H1 (cell line): ENCODE measurements at regions not wholly inside any gene's neighbourhood (a gene's known extent, or its start where the extent isn't known, plus 50 kb on each side); places are given as distances from the start of the nearest gene placed in this dataset.

Experiments used
- CTCF ChIA-PET: fragments of 300-600 bp; sonication (Branson Sonifier 250); formaldehyde crosslinking; loops from one replicate; lab custom pipeline; 2021; ENCODE audit not compliant: partially characterized antibody; lab: Charles Lee
- POLR2A ChIA-PET: fragments of 300-600 bp; sonication (Branson Sonifier 250); formaldehyde crosslinking; loops from one replicate; lab custom pipeline; 2021; ENCODE audit warnings: inconsistent platforms; ENCODE audit not compliant: partially characterized antibody; lab: Charles Lee
- DNase-seq, 2 experiments: peaks; one replicate each; pipeline versions ENCODE4 v3.0.0 to v3.0.0-alpha.2; 2010 to 2022; ENCODE audit warnings: low spot score in 2 of 2, low read depth in 1 of 2, mixed read lengths in 1 of 2
- FAIRE-seq: peaks from 2 replicates; lab custom pipeline; 2011; peaks lifted over from hg19 to GRCh38; lab: Jason Lieb, UNC
- H2AFZ ChIP-seq: 2 replicates; pipeline ENCODE4 v1.8.1; 2012; ENCODE audit warnings: low read length, inconsistent platforms
- H2AK5ac ChIP-seq: 2 replicates; pipeline ENCODE4 v1.6.1; 2013; ENCODE audit warnings: low read depth, low read length
- H2BK120ac ChIP-seq: replicated peaks from 2 replicates; pipeline ENCODE3; 2013; ENCODE audit warnings: low read depth, low read length, inconsistent platforms
- H2BK12ac ChIP-seq: 2 replicates; pipeline ENCODE4 v1.6.1; 2013; ENCODE audit warnings: low read depth, low read length
- H2BK15ac ChIP-seq: 2 replicates; pipeline ENCODE4 v1.6.1; 2013; ENCODE audit warnings: low read length
- H2BK20ac ChIP-seq: 2 replicates; pipeline ENCODE4 v1.6.1; 2013; ENCODE audit warnings: low read length
- H2BK5ac ChIP-seq: 2 replicates; pipeline ENCODE4 v1.6.1; 2013; ENCODE audit warnings: low read depth, low read length
- H3K14ac ChIP-seq: 2 replicates; pipeline ENCODE4 v1.6.1; 2013; ENCODE audit warnings: inconsistent platforms; ENCODE audit not compliant: insufficient read length
- H3K18ac ChIP-seq: 2 replicates; pipeline ENCODE4 v1.6.1; 2013; ENCODE audit warnings: low read length; ENCODE audit errors: extremely low read depth
- H3K23ac ChIP-seq: 2 replicates; pipeline ENCODE4 v1.6.1; 2013; ENCODE audit warnings: inconsistent platforms; ENCODE audit not compliant: insufficient read length
- H3K23me2 ChIP-seq: 2 replicates; pipeline ENCODE4 v1.6.1; 2013; ENCODE audit warnings: low read depth, low read length
- H3K27ac ChIP-seq: 2 replicates; pipeline ENCODE4 v1.6.1; 2011; ENCODE audit warnings: low read depth, low read length, inconsistent platforms
- H3K27me3 ChIP-seq, 4 experiments: replicated peaks in 1 of 4; 1 replicate in 1 of 4; 2 replicates in 3 of 4; pipeline versions ENCODE4 v1.6.1 to v1.8.1; 2011 to 2013; ENCODE audit warnings: low read length in 3 of 4, mild to moderate bottlenecking in 3 of 4, inconsistent platforms in 2 of 4, mixed read lengths in 2 of 4, moderate library complexity in 1 of 4; ENCODE audit not compliant: control insufficient read depth in 3 of 4, insufficient read depth in 3 of 4; ENCODE audit errors: extremely low read depth in 1 of 4
- H3K36me3 ChIP-seq, 4 experiments: 2 replicates each; pipeline versions ENCODE4 v1.6.1 to v1.8.1; 2011 to 2013; ENCODE audit warnings: mild to moderate bottlenecking in 4 of 4, low read length in 3 of 4, moderate library complexity in 2 of 4, control low read depth in 1 of 4, inconsistent platforms in 1 of 4; ENCODE audit not compliant: insufficient read depth in 4 of 4, control insufficient read depth in 2 of 4
- H3K4ac ChIP-seq: replicated peaks from 2 replicates; pipeline ENCODE3; 2013; ENCODE audit warnings: low read length, low read depth, mixed read lengths, inconsistent platforms; ENCODE audit not compliant: insufficient read length
- H3K4me1 ChIP-seq, 4 experiments: replicated peaks in 1 of 4; 1 replicate in 1 of 4; 2 replicates in 3 of 4; pipeline versions ENCODE4 v1.6.1 to v1.8.1; 2011 to 2013; ENCODE audit warnings: low read length in 3 of 4, inconsistent platforms in 2 of 4, mixed read lengths in 1 of 4; ENCODE audit not compliant: insufficient read depth in 4 of 4, control insufficient read depth in 3 of 4
- H3K4me2 ChIP-seq, 2 experiments: 2 replicates each; pipeline versions ENCODE4 v1.6.1 to v1.8.1; 2011 to 2013; ENCODE audit warnings: low read depth in 2 of 2, low read length in 2 of 2, control low read depth in 1 of 2, inconsistent platforms in 1 of 2, mild to moderate bottlenecking in 1 of 2; ENCODE audit not compliant: insufficient read depth in 1 of 2
- H3K4me3 ChIP-seq, 4 experiments: fragments of 200-600, 300-600 bp in 1 of 4; sonication (generic), shearing (Covaris generic), sonication (Bioruptor Twin) in 1 of 4; 2 replicates each; pipeline versions ENCODE4 v1.5.1 to v1.8.1; 2011 to 2016; ENCODE audit warnings: low read length in 4 of 4, low read depth in 3 of 4, control low read depth in 2 of 4, inconsistent platforms in 2 of 4, mild to moderate bottlenecking in 2 of 4, mixed read lengths in 1 of 4, moderate library complexity in 1 of 4; ENCODE audit not compliant: insufficient read depth in 2 of 4; ENCODE audit errors: extremely low read depth in 1 of 4
- H3K56ac ChIP-seq: replicated peaks from 2 replicates; pipeline ENCODE3; 2013; ENCODE audit warnings: low read depth, mild to moderate bottlenecking, mixed read lengths, low read length, inconsistent platforms; ENCODE audit not compliant: insufficient read length
- H3K79me1 ChIP-seq: 2 replicates; pipeline ENCODE4 v1.6.1; 2013; ENCODE audit warnings: low read depth, low read length, control low read depth
- H3K79me2 ChIP-seq, 2 experiments: 2 replicates each; pipeline versions ENCODE4 v1.6.1 to v1.8.1; 2012 to 2013; ENCODE audit warnings: low read length in 2 of 2, mild to moderate bottlenecking in 2 of 2, inconsistent platforms in 1 of 2; ENCODE audit not compliant: insufficient read depth in 2 of 2, control insufficient read depth in 1 of 2
- H3K9ac ChIP-seq, 4 experiments: replicated peaks in 1 of 4; 1 replicate in 1 of 4; 2 replicates in 3 of 4; pipeline versions ENCODE4 v1.6.1 to v1.8.1; 2011 to 2013; ENCODE audit warnings: low read depth in 3 of 4, low read length in 3 of 4, control low read depth in 2 of 4, mild to moderate bottlenecking in 2 of 4, moderate library complexity in 2 of 4, inconsistent platforms in 1 of 4; ENCODE audit errors: extremely low read depth in 1 of 4
- H3K9me3 ChIP-seq, 2 experiments: 2 replicates each; pipeline versions ENCODE4 v1.6.1 to v1.8.1; 2012 to 2013; ENCODE audit warnings: mild to moderate bottlenecking in 2 of 2, moderate library complexity in 2 of 2, control low read depth in 1 of 2, inconsistent platforms in 1 of 2, low read depth in 1 of 2, low read length in 1 of 2, mixed read lengths in 1 of 2; ENCODE audit not compliant: insufficient read depth in 2 of 2
- H4K20me1 ChIP-seq, 2 experiments: replicated peaks in 1 of 2; 2 replicates each; pipeline versions ENCODE3 to v1.8.1; 2011 to 2013; ENCODE audit warnings: inconsistent platforms in 2 of 2, low read length in 2 of 2, mild to moderate bottlenecking in 1 of 2; ENCODE audit not compliant: insufficient read depth in 2 of 2, control insufficient read depth in 1 of 2
- H4K5ac ChIP-seq: 2 replicates; pipeline ENCODE4 v1.6.1; 2013; ENCODE audit warnings: low read length, low read depth, mixed read lengths, inconsistent platforms; ENCODE audit not compliant: insufficient read length
- H4K8ac ChIP-seq: 2 replicates; pipeline ENCODE4 v1.8.0; 2013; ENCODE audit warnings: mild to moderate bottlenecking, moderate library complexity, low read length, inconsistent platforms; ENCODE audit not compliant: insufficient read depth; ENCODE audit errors: extremely low read depth
- H4K91ac ChIP-seq: replicated peaks from 2 replicates; pipeline ENCODE3; 2013; ENCODE audit warnings: low read length, mixed read lengths, inconsistent platforms; ENCODE audit not compliant: insufficient read length
- BRCA1 ChIP-seq: IDR thresholded peaks from 2 replicates; pipeline ENCODE4 v1.6.1; 2012; ENCODE audit warnings: low read depth, low read length, improper control_type of control experiment
- POLR2AphosphoS5 ChIP-seq: IDR thresholded peaks from 2 replicates; pipeline ENCODE4 v1.6.1; 2011; ENCODE audit warnings: low read depth, low read length
- RAD21 ChIP-seq, 2 experiments: IDR thresholded peaks in 1 of 2; conservative IDR thresholded peaks in 1 of 2; 2 replicates each; pipeline ENCODE4 v1.6.1; 2011; ENCODE audit warnings: low read depth in 2 of 2, low read length in 2 of 2, improper control_type of control experiment in 1 of 2, inconsistent platforms in 1 of 2, mild to moderate bottlenecking in 1 of 2, moderate library complexity in 1 of 2
- RBBP5 ChIP-seq: IDR thresholded peaks from 2 replicates; pipeline ENCODE4 v1.7.1; 2012; ENCODE audit warnings: low read depth, mild to moderate bottlenecking, inconsistent platforms, low read length, moderate library complexity, borderline replicate concordance
- TAF7 ChIP-seq: optimal IDR thresholded peaks from 2 replicates; pipeline ENCODE3; 2011; ENCODE audit warnings: low read depth, mild to moderate bottlenecking, inconsistent platforms, low read length, moderate library complexity, borderline replicate concordance
- TEAD4 ChIP-seq: IDR thresholded peaks from 2 replicates; pipeline ENCODE4 v1.6.1; 2012; ENCODE audit warnings: low read depth, low read length, inconsistent platforms, mixed read lengths
- WGBS, 2 experiments: shearing (Covaris generic) in 1 of 2; methylation state at CpG; one replicate each; pipeline versions ENCODE4 v1.1.6 to v1.1.7; 2013 to 2015; ENCODE audit warnings: low lambda C conversion rate in 2 of 2, mixed read lengths in 2 of 2, inconsistent platforms in 1 of 2, low coverage in 1 of 2, missing lambda C conversion rate in 1 of 2; ENCODE audit not compliant: insufficient replicate concordance in 2 of 2, insufficient coverage in 1 of 2, insufficient read length in 1 of 2; ENCODE audit errors: extremely low coverage in 1 of 2, missing lambda C conversion rate in 1 of 2; 5-methylcytosine and 5-hydroxymethylcytosine counted together
- TF ChIP-seq, protein P1 (sequence below), 3 experiments: IDR thresholded peaks; 1 replicate in 2 of 3; 2 replicates in 1 of 3; pipeline versions ENCODE4 v1.5.1 to v1.6.1; 2011; ENCODE audit warnings: low read length in 3 of 3, mild to moderate bottlenecking in 3 of 3, inconsistent platforms in 2 of 3, low read depth in 1 of 3, moderate library complexity in 1 of 3; ENCODE audit not compliant: insufficient read depth in 1 of 3; ENCODE audit errors: control extremely low read depth in 1 of 3

DNA sequence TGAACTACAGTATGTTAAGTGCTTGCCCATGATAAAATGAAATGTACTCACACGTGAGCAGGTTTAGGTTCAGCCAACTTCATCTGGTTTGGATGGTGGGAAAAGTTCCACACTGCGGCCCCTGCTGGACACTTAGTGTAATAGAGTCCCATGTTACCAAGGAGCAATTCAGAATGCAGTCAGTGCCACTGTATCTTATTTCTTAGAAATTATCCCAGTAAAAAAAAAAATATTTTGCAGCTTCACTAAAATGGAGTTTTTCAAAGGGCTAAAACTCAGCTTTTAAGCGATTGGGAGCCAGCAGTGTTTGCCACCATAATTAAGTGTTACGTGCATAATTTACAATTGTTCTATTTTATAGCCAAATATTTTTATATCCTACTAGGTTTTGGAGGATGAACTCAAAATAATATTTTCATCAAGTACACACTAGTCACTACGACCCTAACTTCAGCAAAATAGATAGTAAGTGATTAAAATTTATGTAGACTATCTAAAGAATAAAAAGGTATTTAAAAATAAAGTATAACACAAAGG lies 371.7 kb upstream of the GBE1 start:
- H2BK12ac ChIP-seq, result no peak overlapping the region
- no peak overlapping the region for H2AK5ac ChIP-seq
- no peak overlapping the region for H2AFZ ChIP-seq
- no peak overlapping the region for H3K4ac ChIP-seq
- CTCF ChIA-PET, result interaction anchor here (0.6 to 2.9 kb wide), 18 partner anchors 10 to 1778 kb away, joined by 3 to 28 read pairs (median 3); no protein-coding TSS in a partner anchor
- no peak overlapping the region for H2BK20ac ChIP-seq
- no peaks in the 10 kb centered on the region for H3K79me2 ChIP-seq
- H3K4me3 ChIP-seq, result no peak overlapping the region
- 43% methylated on average over 5 of the region's 5 CpGs; no CpG with 5 or more reads in 1 of the 2 experiments for WGBS, 2 experiments
- DNase-seq (peak; percentile 15 to 64), FAIRE-seq (peak; percentile 28)
- no peak overlapping the region for H3K9ac ChIP-seq
- no peaks in the 10 kb centered on the region for H3K79me1 ChIP-seq
- POLR2A ChIA-PET, result no interaction called here
- no peak overlapping the region for H3K23ac ChIP-seq
- no peaks in the 10 kb centered on the region for H3K9me3 ChIP-seq
- H4K5ac ChIP-seq, result no peak overlapping the region
- no peaks in the 10 kb centered on the region for H3K23me2 ChIP-seq
- no peak overlapping the region for H4K91ac ChIP-seq
- H3K4me2 ChIP-seq, result no peak overlapping the region
- H2BK5ac ChIP-seq, result no peak overlapping the region
- no peak overlapping the region for H3K27ac ChIP-seq
- no peak overlapping the region for H2BK120ac ChIP-seq
- H3K18ac ChIP-seq, result no peak overlapping the region
- H4K8ac ChIP-seq, result no peak overlapping the region
- no peaks in the 10 kb centered on the region for H3K27me3 ChIP-seq
- TF ChIP-seq BRCA1 (no peak), TEAD4 (no peak), POLR2AphosphoS5 (no peak), RBBP5 (no peak), TAF7 (no peak), RAD21 (IDR thresholded peaks at IDR 0.05 in 1 of 2, conservative IDR thresholded peaks at IDR 0.05 in 1 of 2; ENCODE audit: low read depth in 2 of 2, low read length in 2 of 2) (peak; percentile 70 to 77)
- TF ChIP-seq, protein P1, sequence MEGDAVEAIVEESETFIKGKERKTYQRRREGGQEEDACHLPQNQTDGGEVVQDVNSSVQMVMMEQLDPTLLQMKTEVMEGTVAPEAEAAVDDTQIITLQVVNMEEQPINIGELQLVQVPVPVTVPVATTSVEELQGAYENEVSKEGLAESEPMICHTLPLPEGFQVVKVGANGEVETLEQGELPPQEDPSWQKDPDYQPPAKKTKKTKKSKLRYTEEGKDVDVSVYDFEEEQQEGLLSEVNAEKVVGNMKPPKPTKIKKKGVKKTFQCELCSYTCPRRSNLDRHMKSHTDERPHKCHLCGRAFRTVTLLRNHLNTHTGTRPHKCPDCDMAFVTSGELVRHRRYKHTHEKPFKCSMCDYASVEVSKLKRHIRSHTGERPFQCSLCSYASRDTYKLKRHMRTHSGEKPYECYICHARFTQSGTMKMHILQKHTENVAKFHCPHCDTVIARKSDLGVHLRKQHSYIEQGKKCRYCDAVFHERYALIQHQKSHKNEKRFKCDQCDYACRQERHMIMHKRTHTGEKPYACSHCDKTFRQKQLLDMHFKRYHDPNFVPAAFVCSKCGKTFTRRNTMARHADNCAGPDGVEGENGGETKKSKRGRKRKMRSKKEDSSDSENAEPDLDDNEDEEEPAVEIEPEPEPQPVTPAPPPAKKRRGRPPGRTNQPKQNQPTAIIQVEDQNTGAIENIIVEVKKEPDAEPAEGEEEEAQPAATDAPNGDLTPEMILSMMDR (IDR thresholded peaks at IDR 0.05; ENCODE audit: control extremely low read depth in 1 of 3, insufficient read depth in 1 of 3, low read depth in 1 of 3, low read length in 3 of 3), result peak; percentile 48 to 78 (median 58)
- H3K36me3 ChIP-seq, result no peaks in the 10 kb centered on the region
- H3K4me1 ChIP-seq, result no peaks in the 10 kb centered on the region
- no peak overlapping the region for H2BK15ac ChIP-seq
- H3K14ac ChIP-seq, result no peak overlapping the region
- H3K56ac ChIP-seq, result no peak overlapping the region
- no peaks in the 10 kb centered on the region for H4K20me1 ChIP-seq
